H1 (cell line): ENCODE measurements at regions not wholly inside any gene's neighbourhood (a gene's known extent, or its start where the extent isn't known, plus 50 kb on each side); places are given as distances from the start of the nearest gene placed in this dataset.

Experiments used
- CTCF ChIA-PET: fragments of 300-600 bp; sonication (Branson Sonifier 250); formaldehyde crosslinking; loops from one replicate; lab custom pipeline; 2021; ENCODE audit not compliant: partially characterized antibody; lab: Charles Lee
- POLR2A ChIA-PET: fragments of 300-600 bp; sonication (Branson Sonifier 250); formaldehyde crosslinking; loops from one replicate; lab custom pipeline; 2021; ENCODE audit warnings: inconsistent platforms; ENCODE audit not compliant: partially characterized antibody; lab: Charles Lee
- DNase-seq, 2 experiments: peaks; one replicate each; pipeline versions ENCODE4 v3.0.0 to v3.0.0-alpha.2; 2010 to 2022; ENCODE audit warnings: low spot score in 2 of 2, low read depth in 1 of 2, mixed read lengths in 1 of 2
- FAIRE-seq: peaks from 2 replicates; lab custom pipeline; 2011; peaks lifted over from hg19 to GRCh38; lab: Jason Lieb, UNC
- H2AFZ ChIP-seq: 2 replicates; pipeline ENCODE4 v1.8.1; 2012; ENCODE audit warnings: low read length, inconsistent platforms
- H2AK5ac ChIP-seq: 2 replicates; pipeline ENCODE4 v1.6.1; 2013; ENCODE audit warnings: low read depth, low read length
- H2BK120ac ChIP-seq: replicated peaks from 2 replicates; pipeline ENCODE3; 2013; ENCODE audit warnings: low read depth, low read length, inconsistent platforms
- H2BK12ac ChIP-seq: 2 replicates; pipeline ENCODE4 v1.6.1; 2013; ENCODE audit warnings: low read depth, low read length
- H2BK15ac ChIP-seq: 2 replicates; pipeline ENCODE4 v1.6.1; 2013; ENCODE audit warnings: low read length
- H2BK20ac ChIP-seq: 2 replicates; pipeline ENCODE4 v1.6.1; 2013; ENCODE audit warnings: low read length
- H2BK5ac ChIP-seq: 2 replicates; pipeline ENCODE4 v1.6.1; 2013; ENCODE audit warnings: low read depth, low read length
- H3K14ac ChIP-seq: 2 replicates; pipeline ENCODE4 v1.6.1; 2013; ENCODE audit warnings: inconsistent platforms; ENCODE audit not compliant: insufficient read length
- H3K18ac ChIP-seq: 2 replicates; pipeline ENCODE4 v1.6.1; 2013; ENCODE audit warnings: low read length; ENCODE audit errors: extremely low read depth
- H3K23ac ChIP-seq: 2 replicates; pipeline ENCODE4 v1.6.1; 2013; ENCODE audit warnings: inconsistent platforms; ENCODE audit not compliant: insufficient read length
- H3K23me2 ChIP-seq: 2 replicates; pipeline ENCODE4 v1.6.1; 2013; ENCODE audit warnings: low read depth, low read length
- H3K27ac ChIP-seq: 2 replicates; pipeline ENCODE4 v1.6.1; 2011; ENCODE audit warnings: low read depth, low read length, inconsistent platforms
- H3K27me3 ChIP-seq, 4 experiments: replicated peaks in 1 of 4; 1 replicate in 1 of 4; 2 replicates in 3 of 4; pipeline versions ENCODE4 v1.6.1 to v1.8.1; 2011 to 2013; ENCODE audit warnings: low read length in 3 of 4, mild to moderate bottlenecking in 3 of 4, inconsistent platforms in 2 of 4, mixed read lengths in 2 of 4, moderate library complexity in 1 of 4; ENCODE audit not compliant: control insufficient read depth in 3 of 4, insufficient read depth in 3 of 4; ENCODE audit errors: extremely low read depth in 1 of 4
- H3K36me3 ChIP-seq, 4 experiments: 2 replicates each; pipeline versions ENCODE4 v1.6.1 to v1.8.1; 2011 to 2013; ENCODE audit warnings: mild to moderate bottlenecking in 4 of 4, low read length in 3 of 4, moderate library complexity in 2 of 4, control low read depth in 1 of 4, inconsistent platforms in 1 of 4; ENCODE audit not compliant: insufficient read depth in 4 of 4, control insufficient read depth in 2 of 4
- H3K4ac ChIP-seq: replicated peaks from 2 replicates; pipeline ENCODE3; 2013; ENCODE audit warnings: low read length, low read depth, mixed read lengths, inconsistent platforms; ENCODE audit not compliant: insufficient read length
- H3K4me1 ChIP-seq, 4 experiments: replicated peaks in 1 of 4; 1 replicate in 1 of 4; 2 replicates in 3 of 4; pipeline versions ENCODE4 v1.6.1 to v1.8.1; 2011 to 2013; ENCODE audit warnings: low read length in 3 of 4, inconsistent platforms in 2 of 4, mixed read lengths in 1 of 4; ENCODE audit not compliant: insufficient read depth in 4 of 4, control insufficient read depth in 3 of 4
- H3K4me2 ChIP-seq, 2 experiments: 2 replicates each; pipeline versions ENCODE4 v1.6.1 to v1.8.1; 2011 to 2013; ENCODE audit warnings: low read depth in 2 of 2, low read length in 2 of 2, control low read depth in 1 of 2, inconsistent platforms in 1 of 2, mild to moderate bottlenecking in 1 of 2; ENCODE audit not compliant: insufficient read depth in 1 of 2
- H3K4me3 ChIP-seq, 4 experiments: fragments of 200-600, 300-600 bp in 1 of 4; sonication (generic), shearing (Covaris generic), sonication (Bioruptor Twin) in 1 of 4; 2 replicates each; pipeline versions ENCODE4 v1.5.1 to v1.8.1; 2011 to 2016; ENCODE audit warnings: low read length in 4 of 4, low read depth in 3 of 4, control low read depth in 2 of 4, inconsistent platforms in 2 of 4, mild to moderate bottlenecking in 2 of 4, mixed read lengths in 1 of 4, moderate library complexity in 1 of 4; ENCODE audit not compliant: insufficient read depth in 2 of 4; ENCODE audit errors: extremely low read depth in 1 of 4
- H3K56ac ChIP-seq: replicated peaks from 2 replicates; pipeline ENCODE3; 2013; ENCODE audit warnings: low read depth, mild to moderate bottlenecking, mixed read lengths, low read length, inconsistent platforms; ENCODE audit not compliant: insufficient read length
- H3K79me1 ChIP-seq: 2 replicates; pipeline ENCODE4 v1.6.1; 2013; ENCODE audit warnings: low read depth, low read length, control low read depth
- H3K79me2 ChIP-seq, 2 experiments: 2 replicates each; pipeline versions ENCODE4 v1.6.1 to v1.8.1; 2012 to 2013; ENCODE audit warnings: low read length in 2 of 2, mild to moderate bottlenecking in 2 of 2, inconsistent platforms in 1 of 2; ENCODE audit not compliant: insufficient read depth in 2 of 2, control insufficient read depth in 1 of 2
- H3K9ac ChIP-seq, 4 experiments: replicated peaks in 1 of 4; 1 replicate in 1 of 4; 2 replicates in 3 of 4; pipeline versions ENCODE4 v1.6.1 to v1.8.1; 2011 to 2013; ENCODE audit warnings: low read depth in 3 of 4, low read length in 3 of 4, control low read depth in 2 of 4, mild to moderate bottlenecking in 2 of 4, moderate library complexity in 2 of 4, inconsistent platforms in 1 of 4; ENCODE audit errors: extremely low read depth in 1 of 4
- H3K9me3 ChIP-seq, 2 experiments: 2 replicates each; pipeline versions ENCODE4 v1.6.1 to v1.8.1; 2012 to 2013; ENCODE audit warnings: mild to moderate bottlenecking in 2 of 2, moderate library complexity in 2 of 2, control low read depth in 1 of 2, inconsistent platforms in 1 of 2, low read depth in 1 of 2, low read length in 1 of 2, mixed read lengths in 1 of 2; ENCODE audit not compliant: insufficient read depth in 2 of 2
- H4K20me1 ChIP-seq, 2 experiments: replicated peaks in 1 of 2; 2 replicates each; pipeline versions ENCODE3 to v1.8.1; 2011 to 2013; ENCODE audit warnings: inconsistent platforms in 2 of 2, low read length in 2 of 2, mild to moderate bottlenecking in 1 of 2; ENCODE audit not compliant: insufficient read depth in 2 of 2, control insufficient read depth in 1 of 2
- H4K5ac ChIP-seq: 2 replicates; pipeline ENCODE4 v1.6.1; 2013; ENCODE audit warnings: low read length, low read depth, mixed read lengths, inconsistent platforms; ENCODE audit not compliant: insufficient read length
- H4K8ac ChIP-seq: 2 replicates; pipeline ENCODE4 v1.8.0; 2013; ENCODE audit warnings: mild to moderate bottlenecking, moderate library complexity, low read length, inconsistent platforms; ENCODE audit not compliant: insufficient read depth; ENCODE audit errors: extremely low read depth
- H4K91ac ChIP-seq: replicated peaks from 2 replicates; pipeline ENCODE3; 2013; ENCODE audit warnings: low read length, mixed read lengths, inconsistent platforms; ENCODE audit not compliant: insufficient read length
- EP300 ChIP-seq, 2 experiments: IDR thresholded peaks; 1 replicate in 1 of 2; 2 replicates in 1 of 2; pipeline ENCODE4 v1.6.1; 2011 to 2012; ENCODE audit warnings: low read depth in 2 of 2, low read length in 2 of 2, mild to moderate bottlenecking in 2 of 2, borderline replicate concordance in 1 of 2, inconsistent platforms in 1 of 2, moderate library complexity in 1 of 2
- FOSL1 ChIP-seq: IDR thresholded peaks from 2 replicates; pipeline ENCODE4 v1.6.1; 2011; ENCODE audit warnings: mild to moderate bottlenecking, low read depth, low read length, moderate library complexity; ENCODE audit not compliant: insufficient read depth
- GTF2F1 ChIP-seq: IDR thresholded peaks from 2 replicates; pipeline ENCODE4 v1.6.1; 2012; ENCODE audit warnings: low read depth, low read length, improper control_type of control experiment, borderline replicate concordance
- NANOG ChIP-seq: IDR thresholded peaks from 2 replicates; pipeline ENCODE4 v1.6.1; 2011; ENCODE audit warnings: low read length, low read depth, mild to moderate bottlenecking, inconsistent platforms; ENCODE audit not compliant: insufficient read depth, poor library complexity, severe bottlenecking
- POLR2AphosphoS5 ChIP-seq: IDR thresholded peaks from 2 replicates; pipeline ENCODE4 v1.6.1; 2011; ENCODE audit warnings: low read depth, low read length
- RAD21 ChIP-seq, 2 experiments: IDR thresholded peaks in 1 of 2; conservative IDR thresholded peaks in 1 of 2; 2 replicates each; pipeline ENCODE4 v1.6.1; 2011; ENCODE audit warnings: low read depth in 2 of 2, low read length in 2 of 2, improper control_type of control experiment in 1 of 2, inconsistent platforms in 1 of 2, mild to moderate bottlenecking in 1 of 2, moderate library complexity in 1 of 2
- RFX5 ChIP-seq: IDR thresholded peaks from 2 replicates; pipeline ENCODE4 v1.6.1; 2011; ENCODE audit warnings: low read depth, low read length, improper control_type of control experiment, borderline replicate concordance
- YY1 ChIP-seq: IDR thresholded peaks from 2 replicates; pipeline ENCODE4 v1.6.1; 2011; ENCODE audit warnings: low read depth, mild to moderate bottlenecking, low read length
- WGBS, 2 experiments: shearing (Covaris generic) in 1 of 2; methylation state at CpG; one replicate each; pipeline versions ENCODE4 v1.1.6 to v1.1.7; 2013 to 2015; ENCODE audit warnings: low lambda C conversion rate in 2 of 2, mixed read lengths in 2 of 2, inconsistent platforms in 1 of 2, low coverage in 1 of 2, missing lambda C conversion rate in 1 of 2; ENCODE audit not compliant: insufficient replicate concordance in 2 of 2, insufficient coverage in 1 of 2, insufficient read length in 1 of 2; ENCODE audit errors: extremely low coverage in 1 of 2, missing lambda C conversion rate in 1 of 2; 5-methylcytosine and 5-hydroxymethylcytosine counted together
- TF ChIP-seq, protein P1 (sequence below): IDR thresholded peaks from 2 replicates; pipeline ENCODE4 v1.6.1; 2011; ENCODE audit warnings: low read depth, mild to moderate bottlenecking, low read length; ENCODE audit not compliant: insufficient read depth

- POLR2A ChIA-PET: no interaction called here
- FAIRE-seq: no peak
- H3K4me3 ChIP-seq: no peak overlapping the region
- no peak overlapping the region for H3K14ac ChIP-seq
- no peak overlapping the region for H3K18ac ChIP-seq
- H3K4ac ChIP-seq: no peak overlapping the region
- no peak overlapping the region for H2BK5ac ChIP-seq
- no peak overlapping the region for H4K8ac ChIP-seq
- no peak overlapping the region for H4K91ac ChIP-seq
- no peak for DNase-seq
- H2BK20ac ChIP-seq: no peak overlapping the region
- H3K27me3 ChIP-seq: no peaks in the 10 kb centered on the region
- no peak overlapping the region for H2BK15ac ChIP-seq
- CTCF ChIA-PET: no interaction called here
- H3K27ac ChIP-seq: no peak overlapping the region
- H2AFZ ChIP-seq: no peak overlapping the region
- H3K79me1 ChIP-seq: no peaks in the 10 kb centered on the region
- no peaks in the 10 kb centered on the region for H3K23me2 ChIP-seq
- H3K9me3 ChIP-seq: no peaks in the 10 kb centered on the region
- H3K4me1 ChIP-seq: no peaks in the 10 kb centered on the region
- no peak overlapping the region for H2BK120ac ChIP-seq
- TF ChIP-seq POLR2AphosphoS5 (no peak), EP300 (IDR thresholded peaks at IDR 0.05; ENCODE audit: borderline replicate concordance in 1 of 2, low read depth in 2 of 2, low read length in 2 of 2) (no peak), NANOG (no peak), FOSL1 (no peak), GTF2F1 (no peak), YY1 (no peak), RAD21 (IDR thresholded peaks at IDR 0.05 in 1 of 2, conservative IDR thresholded peaks at IDR 0.05 in 1 of 2; ENCODE audit: low read depth in 2 of 2, low read length in 2 of 2) (no peak), RFX5 (no peak)
- TF ChIP-seq, protein P1, sequence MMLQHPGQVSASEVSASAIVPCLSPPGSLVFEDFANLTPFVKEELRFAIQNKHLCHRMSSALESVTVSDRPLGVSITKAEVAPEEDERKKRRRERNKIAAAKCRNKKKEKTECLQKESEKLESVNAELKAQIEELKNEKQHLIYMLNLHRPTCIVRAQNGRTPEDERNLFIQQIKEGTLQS: no peak
- H3K36me3 ChIP-seq: no peaks in the 10 kb centered on the region
- H2AK5ac ChIP-seq: no peak overlapping the region
- 86% methylated on average over 2 of the region's 2 CpGs; no CpG with 5 or more reads in 1 of the 2 experiments for WGBS, 2 experiments
- H2BK12ac ChIP-seq: no peak overlapping the region
- no peak overlapping the region for H3K56ac ChIP-seq
- H3K23ac ChIP-seq: no peak overlapping the region
- H4K20me1 ChIP-seq: no peaks in the 10 kb centered on the region
- no peak overlapping the region for H3K9ac ChIP-seq
- H3K79me2 ChIP-seq: no peaks in the 10 kb centered on the region
- no peak overlapping the region for H4K5ac ChIP-seq
- H3K4me2 ChIP-seq: no peak overlapping the region
Observed at GRCh38 chr1:195530961-195531360, 1077.3 kb downstream of the KCNT2 start.
